Heart left ventricle (tissue), 13 donors: ENCODE measurements at regions not wholly inside any gene's neighbourhood (a gene's known extent, or its start where the extent isn't known, plus 50 kb on each side); places are given as distances from the start of the nearest gene placed in this dataset.

Experiments
- POLR2A ChIP-seq, 2 donors: fragments of 450-650 bp; IDR thresholded peaks; one replicate each; pipeline ENCODE4 v1.6.1; 2017; ENCODE audit warnings: antibody characterized with exemption in 2 of 2, mild to moderate bottlenecking in 2 of 2, moderate library complexity in 2 of 2
- TF ChIP-seq, protein P1 (sequence below), 12 donors: fragments of 200-600 bp; sonication (generic) in 4 of 12; IDR thresholded peaks; one replicate each; pipeline versions ENCODE4 v1.5.0 to v1.8.0; 2018 to 2022; ENCODE audit warnings: antibody characterized with exemption in 12 of 12, mild to moderate bottlenecking in 5 of 12
- donor health status: ischemic (EF 13 %, LVEDD 7.1; RV severe dilation, severe dysfunction).
- donor health status: DM: no; HTN: yes; CAD: no.
- donor health status: DM: no; HTN: no; CAD: no.
- donor health status: ischemic (EF 25% LVEDD 6.9; RV normal size, moderate dysfunction).
- donor health status: ischemic (EF 25% LVEDD 5.7; RV mildly dilated, moderate dysfunction).
- donor health status: ischemic (EF 35%, LVEDD 5.7; RV mildly dilated, moderate dysfunction).
- donor health status: nonischemic (EF 11% LVEDD 7.7; RV severe dilation, severe dysfunction).
- donor health status: DM: yes; HTN: yes; CAD: no.
- donor health status: PGD.
- donor health status: ischemic (EF 29% LVEDD 5.4; RV normal size, mild dysfunction).
- donor health status: nonischemic (EF 23%, LVEDD 6.1; RV moderate dilation, normal function).

DNA sequence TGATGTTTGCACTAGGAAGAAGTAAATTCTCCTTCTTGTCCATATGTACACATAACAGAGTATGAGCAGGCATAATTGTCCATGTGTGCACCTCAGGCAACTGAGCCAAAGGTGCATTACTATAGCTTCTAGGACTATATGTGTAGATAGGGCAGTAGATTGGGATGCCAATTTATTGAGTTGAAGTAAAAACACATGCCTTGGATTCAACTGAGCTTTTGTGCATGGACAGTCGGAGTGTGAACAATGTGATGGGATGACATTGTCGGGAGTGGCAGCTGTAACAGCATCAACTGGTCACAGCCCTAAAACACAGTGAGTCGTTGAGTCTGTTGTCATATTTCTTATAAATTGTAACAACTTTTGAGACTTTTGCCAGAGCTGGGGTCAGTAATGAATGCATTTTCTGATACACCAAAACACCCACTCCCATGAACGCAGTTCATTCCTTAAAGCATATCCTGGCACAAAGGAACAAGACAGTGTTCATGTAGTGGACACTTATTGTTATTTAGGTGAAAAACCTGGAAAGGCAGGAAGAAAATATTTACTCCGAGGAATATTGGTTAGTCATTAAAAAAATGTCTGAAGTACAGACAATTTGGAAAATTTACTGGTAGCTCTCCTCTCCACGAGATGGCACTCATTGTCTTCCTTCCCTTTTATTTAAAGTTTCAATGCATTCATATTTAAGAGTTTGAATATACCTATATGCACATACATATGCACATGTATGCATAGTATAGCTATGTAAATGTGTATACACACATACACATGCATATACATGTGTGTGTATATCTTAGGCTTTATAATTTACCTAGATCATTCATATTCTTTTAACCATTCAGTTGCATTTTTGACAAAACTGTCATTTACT, 302.0 kb upstream of the STXBP5 start:
- TF ChIP-seq, protein P1, sequence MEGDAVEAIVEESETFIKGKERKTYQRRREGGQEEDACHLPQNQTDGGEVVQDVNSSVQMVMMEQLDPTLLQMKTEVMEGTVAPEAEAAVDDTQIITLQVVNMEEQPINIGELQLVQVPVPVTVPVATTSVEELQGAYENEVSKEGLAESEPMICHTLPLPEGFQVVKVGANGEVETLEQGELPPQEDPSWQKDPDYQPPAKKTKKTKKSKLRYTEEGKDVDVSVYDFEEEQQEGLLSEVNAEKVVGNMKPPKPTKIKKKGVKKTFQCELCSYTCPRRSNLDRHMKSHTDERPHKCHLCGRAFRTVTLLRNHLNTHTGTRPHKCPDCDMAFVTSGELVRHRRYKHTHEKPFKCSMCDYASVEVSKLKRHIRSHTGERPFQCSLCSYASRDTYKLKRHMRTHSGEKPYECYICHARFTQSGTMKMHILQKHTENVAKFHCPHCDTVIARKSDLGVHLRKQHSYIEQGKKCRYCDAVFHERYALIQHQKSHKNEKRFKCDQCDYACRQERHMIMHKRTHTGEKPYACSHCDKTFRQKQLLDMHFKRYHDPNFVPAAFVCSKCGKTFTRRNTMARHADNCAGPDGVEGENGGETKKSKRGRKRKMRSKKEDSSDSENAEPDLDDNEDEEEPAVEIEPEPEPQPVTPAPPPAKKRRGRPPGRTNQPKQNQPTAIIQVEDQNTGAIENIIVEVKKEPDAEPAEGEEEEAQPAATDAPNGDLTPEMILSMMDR (IDR thresholded peaks at IDR 0.05) = peak in 3 of 12 donors; percentile 15 to 32 (median 19)
- no peak for TF ChIP-seq POLR2A (IDR thresholded peaks at IDR 0.05)
